SU-DHL-6 (cell line): ENCODE measurements at regions not wholly inside any gene's neighbourhood (a gene's known extent, or its start where the extent isn't known, plus 50 kb on each side); places are given as distances from the start of the nearest gene placed in this dataset.

Experiments
- H2AFZ ChIP-seq: fragments of 200-600 bp; sonication (generic); 2 replicates; pipeline ENCODE4 v1.6.1; 2014; ENCODE audit warnings: low read depth, mild to moderate bottlenecking, moderate library complexity, mixed read lengths, antibody characterized with exemption, low read length; ENCODE audit not compliant: severe bottlenecking
- H3F3A ChIP-seq: fragments of 200-600 bp; shearing (Covaris generic); 2 replicates; pipeline ENCODE4 v1.6.0; 2016; ENCODE audit warnings: antibody characterized with exemption, mild to moderate bottlenecking; ENCODE audit not compliant: insufficient read depth
- H3K27ac ChIP-seq: fragments of 200-600 bp; sonication (generic); 2 replicates; pipeline ENCODE4 v1.5.1; 2016; ENCODE audit warnings: low read depth, mild to moderate bottlenecking, low read length, moderate library complexity, mixed read lengths
- H3K27me3 ChIP-seq: fragments of 200-600 bp; sonication (generic), shearing (Covaris generic); 2 replicates; pipeline ENCODE4 v1.6.0; 2014; ENCODE audit warnings: mild to moderate bottlenecking, low read length
- H3K36me3 ChIP-seq: fragments of 200-600 bp; sonication (generic); 2 replicates; pipeline ENCODE4 v1.6.1; 2014; ENCODE audit warnings: mild to moderate bottlenecking, low read length, mixed read lengths
- H3K4me2 ChIP-seq: fragments of 300-600, 200-600 bp; shearing (Covaris generic), sonication (generic); 2 replicates; pipeline ENCODE4 v1.6.0; 2014; ENCODE audit warnings: low read length, low read depth, mild to moderate bottlenecking; ENCODE audit not compliant: poor library complexity, severe bottlenecking
- H3K4me3 ChIP-seq: fragments of 200-600 bp; sonication (generic); 2 replicates; pipeline ENCODE4 v1.5.1; 2014; ENCODE audit warnings: antibody characterized with exemption, low read length, mild to moderate bottlenecking, mixed read lengths; ENCODE audit not compliant: insufficient read depth, poor library complexity, severe bottlenecking
- H3K79me2 ChIP-seq: fragments of 200-600 bp; sonication (generic); 2 replicates; pipeline ENCODE4 v1.6.1; 2014; ENCODE audit warnings: mild to moderate bottlenecking, low read length, moderate library complexity; ENCODE audit not compliant: insufficient read depth
- H3K9ac ChIP-seq: fragments of 200-600 bp; sonication (generic); 2 replicates; pipeline ENCODE4 v1.7.0; 2014; ENCODE audit warnings: mild to moderate bottlenecking, low read length
- H3K9me2 ChIP-seq: fragments of 200-600 bp; sonication (generic); replicated peaks from 2 replicates; pipeline ENCODE4 v1.6.1; 2014; ENCODE audit warnings: low read length; ENCODE audit not compliant: insufficient read depth
- H3K9me3 ChIP-seq: fragments of 200-600 bp; sonication (generic); 2 replicates; pipeline ENCODE4 v1.6.1; 2014; ENCODE audit warnings: low read length, mixed read lengths; ENCODE audit not compliant: insufficient read depth
- H4K20me1 ChIP-seq: fragments of 200-600 bp; sonication (generic); 2 replicates; pipeline ENCODE4 v1.6.1; 2014; ENCODE audit warnings: low read depth, mild to moderate bottlenecking, antibody characterized with exemption, low read length, moderate library complexity, mixed read lengths
- CTCF ChIP-seq: fragments of 200-600 bp; sonication (generic); IDR thresholded peaks from one replicate; pipeline ENCODE4 v1.5.1; 2017; ENCODE audit warnings: antibody characterized with exemption, mild to moderate bottlenecking, low read length, moderate library complexity; ENCODE audit not compliant: insufficient read depth, poor library complexity, severe bottlenecking
- EZH2phosphoT487 ChIP-seq: fragments of 200-600 bp; sonication (generic), shearing (Covaris generic); conservative IDR thresholded peaks from 2 replicates; pipeline ENCODE4 v1.6.1; 2018; ENCODE audit warnings: mild to moderate bottlenecking, antibody characterized with exemption, low read length, moderate library complexity, mixed read lengths

DNA sequence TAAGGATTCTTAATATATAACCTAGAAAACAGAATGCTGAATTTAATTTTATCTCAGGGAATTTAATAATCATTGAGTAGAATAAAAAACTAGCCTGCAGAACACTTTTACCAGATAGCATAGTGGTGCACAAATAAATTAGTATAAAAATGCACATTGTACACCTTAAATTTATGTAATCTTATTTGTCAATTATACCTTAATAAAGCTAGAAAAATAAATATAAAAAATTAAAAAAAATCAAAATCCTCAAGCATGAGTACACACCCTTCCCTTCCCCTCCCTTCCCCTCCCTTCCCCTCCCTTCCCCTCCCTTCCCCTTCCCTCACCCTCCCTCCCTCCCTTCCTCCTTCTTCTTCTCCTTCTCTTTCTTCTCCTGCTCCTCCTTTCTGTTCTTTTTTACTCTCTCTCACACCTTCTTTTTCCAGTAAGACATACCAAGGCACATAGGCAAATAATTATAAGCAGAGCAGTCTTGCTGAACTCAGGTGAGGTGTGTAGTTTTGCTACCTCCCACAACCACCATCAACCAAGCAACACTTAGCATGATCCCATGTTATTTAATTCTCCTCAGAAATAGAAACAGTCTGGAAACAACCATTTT, 1395.0 kb downstream of the ZPLD1 start:
- H3K27me3 ChIP-seq = no peaks in the 10 kb centered on the region
- H3K27ac ChIP-seq = no peak overlapping the region
- H4K20me1 ChIP-seq = no peaks in the 10 kb centered on the region
- H2AFZ ChIP-seq = no peak overlapping the region
- H3K9me2 ChIP-seq = no peaks in the 10 kb centered on the region
- no peaks in the 10 kb centered on the region for H3K36me3 ChIP-seq
- H3K4me2 ChIP-seq = no peak overlapping the region
- H3K4me3 ChIP-seq = no peak overlapping the region
- no peak overlapping the region for H3K9ac ChIP-seq
- no peaks in the 10 kb centered on the region for H3F3A ChIP-seq
- H3K79me2 ChIP-seq = no peaks in the 10 kb centered on the region
- TF ChIP-seq EZH2phosphoT487 (no peak), CTCF (no peak)
- no peaks in the 10 kb centered on the region for H3K9me3 ChIP-seq

GRCh38 chr3:103847081-103848062, 1412.6 kb downstream of the ZPLD1 start:
- H3K9me2 ChIP-seq = no peaks in the 10 kb centered on the region
- H3K9me3 ChIP-seq = no peaks in the 10 kb centered on the region
- no peak overlapping the region for H3K4me3 ChIP-seq
- no peak overlapping the region for H3K27ac ChIP-seq
- no peaks in the 10 kb centered on the region for H3F3A ChIP-seq
- H4K20me1 ChIP-seq = no peaks in the 10 kb centered on the region
- H2AFZ ChIP-seq = no peak overlapping the region
- no peaks in the 10 kb centered on the region for H3K79me2 ChIP-seq
- no peaks in the 10 kb centered on the region for H3K36me3 ChIP-seq
- H3K9ac ChIP-seq = no peak overlapping the region
- no peak for TF ChIP-seq EZH2phosphoT487
- no peak for TF ChIP-seq CTCF
- H3K27me3 ChIP-seq = no peaks in the 10 kb centered on the region
- H3K4me2 ChIP-seq = no peak overlapping the region

GRCh38 chr3:103851793-103852192, 1417.0 kb downstream of the ZPLD1 start:
- TF ChIP-seq CTCF (no peak), EZH2phosphoT487 (no peak)
- no peak overlapping the region for H3K27ac ChIP-seq
- no peaks in the 10 kb centered on the region for H3K9me3 ChIP-seq

More at GRCh38 chr3:103851793-103852192, 1417.0 kb downstream of the ZPLD1 start:
- H3F3A ChIP-seq = no peaks in the 10 kb centered on the region
- H3K4me3 ChIP-seq = no peak overlapping the region
- H3K9ac ChIP-seq = no peak overlapping the region
- no peaks in the 10 kb centered on the region for H3K36me3 ChIP-seq
- H4K20me1 ChIP-seq = no peaks in the 10 kb centered on the region
- no peak overlapping the region for H2AFZ ChIP-seq
- no peak overlapping the region for H3K4me2 ChIP-seq
- no peaks in the 10 kb centered on the region for H3K79me2 ChIP-seq
- no peaks in the 10 kb centered on the region for H3K9me2 ChIP-seq
- no peaks in the 10 kb centered on the region for H3K27me3 ChIP-seq
